ENCODE measurements at regions not wholly inside any gene's neighbourhood (a gene's known extent, or its start where the extent isn't known, plus 50 kb on each side); places are given as distances from the start of the nearest gene placed in this dataset.
"Not testable (repeated sequence)": the region's sequence is repeated elsewhere in the genome, so short reads cannot be mapped to it uniquely, and the experiment has no call there.

- not testable (repeated sequence) for DNase-seq
Observed at GRCh38 chr5:57870267-57870666, 387.7 kb upstream of the ACTBL2 start.

GRCh38 chr5:57863661-57864060 lies 381.1 kb upstream of the ACTBL2 start:
- DNase-seq: no peak

GRCh38 chr5:57862942-57863341 lies 380.3 kb upstream of the ACTBL2 start:
- no peak for DNase-seq

GRCh38 chr5:57862471-57862911 lies 379.9 kb upstream of the ACTBL2 start:
- DNase-seq: no peak

GRCh38 chr5:57859626-57860025 lies 377.0 kb upstream of the ACTBL2 start:
- no peak for DNase-seq

GRCh38 chr5:57858905-57859304 lies 376.3 kb upstream of the ACTBL2 start:
- no peak for DNase-seq

- DNase-seq: no peak
Observed at GRCh38 chr5:57857696-57858095, 375.1 kb upstream of the ACTBL2 start.

GRCh38 chr5:57855831-57856230 lies 373.2 kb upstream of the ACTBL2 start:
- no peak for DNase-seq

GRCh38 chr5:57853929-57854697 lies 371.5 kb upstream of the ACTBL2 start:
- no peak for DNase-seq

- DNase-seq: no peak
Observed at GRCh38 chr5:57850109-57850508, 367.5 kb upstream of the ACTBL2 start.

GRCh38 chr5:57845025-57845424 lies 362.4 kb upstream of the ACTBL2 start:
- DNase-seq: no peak

GRCh38 chr5:57844410-57844809 lies 361.8 kb upstream of the ACTBL2 start:
- no peak for DNase-seq

GRCh38 chr5:57843059-57843367 lies 360.4 kb upstream of the ACTBL2 start:
- no peak for DNase-seq

GRCh38 chr5:57842364-57843058 lies 359.9 kb upstream of the ACTBL2 start:
- peak; percentile 56 for DNase-seq

GRCh38 chr5:57841676-57842363 lies 359.2 kb upstream of the ACTBL2 start:
- peak; percentile 83 for DNase-seq

GRCh38 chr5:57839437-57840079 lies 356.9 kb upstream of the ACTBL2 start:
- no peak for DNase-seq

GRCh38 chr5:57839025-57839424 lies 356.4 kb upstream of the ACTBL2 start:
- no peak for DNase-seq

- no peak for DNase-seq
Observed at GRCh38 chr5:57836921-57837320, 354.3 kb upstream of the ACTBL2 start.

GRCh38 chr5:57836331-57836730 lies 353.7 kb upstream of the ACTBL2 start:
- DNase-seq: no peak

GRCh38 chr5:57834829-57835608 lies 352.4 kb upstream of the ACTBL2 start:
- DNase-seq: no peak

- DNase-seq: no peak
Observed at GRCh38 chr5:57833489-57833888, 350.9 kb upstream of the ACTBL2 start.

GRCh38 chr5:57832875-57833274 lies 350.3 kb upstream of the ACTBL2 start:
- DNase-seq: no peak

GRCh38 chr5:57831932-57832331 lies 349.3 kb upstream of the ACTBL2 start:
- DNase-seq: no peak
